ENCODE measurements at regions not wholly inside any gene's neighbourhood (a gene's known extent, or its start where the extent isn't known, plus 50 kb on each side); places are given as distances from the start of the nearest gene placed in this dataset.
A peak's percentile ranks its signal among the peaks of the same experiment; 100 is the strongest.

GRCh38 chr1:29383746-29384371 is 147.5 kb downstream of the PTPRU start:
- TF ChIP-seq SUZ12 (IDR thresholded peaks at IDR 0.05; ENCODE audit: extremely low read depth, insufficient read depth, insufficient read length): no peak
- TF ChIP-seq YY1 (IDR thresholded peaks at IDR 0.05; ENCODE audit: insufficient read depth, insufficient read length): no peak
- TF ChIP-seq ZNF274 (IDR thresholded peaks at IDR 0.05; ENCODE audit: low read depth, low read length): no peak
- H3K9me3 ChIP-seq (ENCODE audit: insufficient read depth, low read length): peaks cover 20% of the 10 kb centered on the region
- no peaks in the 10 kb centered on the region for H3K36me3 ChIP-seq (ENCODE audit: insufficient read depth, insufficient read length, low read length)
- no peak overlapping the region for H3K9ac ChIP-seq (ENCODE audit: insufficient read length, low read depth)
- DNase-seq (ENCODE audit: low read depth, low spot score): peak; percentile 20
- no peaks in the 10 kb centered on the region for H3K27me3 ChIP-seq (ENCODE audit: insufficient read depth, insufficient read length)
- H3K4me3 ChIP-seq (ENCODE audit: insufficient read length, low read depth): no peak overlapping the region
- peaks cover 6% of the 10 kb centered on the region for H3K4me1 ChIP-seq (ENCODE audit: insufficient read depth, insufficient read length)

- no peak for DNase-seq (ENCODE audit: low read depth, low spot score)
- Histone ChIP-seq H3K36me3 (ENCODE audit: insufficient read depth, insufficient read length, low read length) (no peaks in the 10 kb centered on the region), H3K4me1 (ENCODE audit: insufficient read depth, insufficient read length) (peaks cover 6% of the 10 kb centered on the region), H3K9me3 (ENCODE audit: insufficient read depth, low read length) (peaks cover 28% of the 10 kb centered on the region), H3K4me3 (ENCODE audit: insufficient read length, low read depth) (no peak overlapping the region), H3K27me3 (ENCODE audit: insufficient read depth, insufficient read length) (no peaks in the 10 kb centered on the region), H3K9ac (ENCODE audit: insufficient read length, low read depth) (no peak overlapping the region)
- no peak for TF ChIP-seq YY1 (IDR thresholded peaks at IDR 0.05; ENCODE audit: insufficient read depth, insufficient read length)
- no peak for TF ChIP-seq ZNF274 (IDR thresholded peaks at IDR 0.05; ENCODE audit: low read depth, low read length)
- no peak for TF ChIP-seq SUZ12 (IDR thresholded peaks at IDR 0.05; ENCODE audit: extremely low read depth, insufficient read depth, insufficient read length)
Observed at GRCh38 chr1:29382851-29383745, 146.8 kb downstream of the PTPRU start.

- TF ChIP-seq YY1 (IDR thresholded peaks at IDR 0.05; ENCODE audit: insufficient read depth, insufficient read length): no peak
- TF ChIP-seq SUZ12 (IDR thresholded peaks at IDR 0.05; ENCODE audit: extremely low read depth, insufficient read depth, insufficient read length): no peak
- no peak for TF ChIP-seq ZNF274 (IDR thresholded peaks at IDR 0.05; ENCODE audit: low read depth, low read length)
- Histone ChIP-seq H3K9me3 (ENCODE audit: insufficient read depth, low read length) (peaks cover 45% of the 10 kb centered on the region), H3K4me1 (ENCODE audit: insufficient read depth, insufficient read length) (peaks cover 6% of the 10 kb centered on the region), H3K9ac (ENCODE audit: insufficient read length, low read depth) (no peak overlapping the region), H3K4me3 (ENCODE audit: insufficient read length, low read depth) (no peak overlapping the region), H3K36me3 (ENCODE audit: insufficient read depth, insufficient read length, low read length) (no peaks in the 10 kb centered on the region), H3K27me3 (ENCODE audit: insufficient read depth, insufficient read length) (no peaks in the 10 kb centered on the region)
- no peak for DNase-seq (ENCODE audit: low read depth, low spot score)
Observed at GRCh38 chr1:29381426-29381825, 145.1 kb downstream of the PTPRU start.

- no peaks in the 10 kb centered on the region for H3K36me3 ChIP-seq (ENCODE audit: insufficient read depth, insufficient read length, low read length)
- TF ChIP-seq ZNF274 (IDR thresholded peaks at IDR 0.05; ENCODE audit: low read depth, low read length) (no peak), YY1 (IDR thresholded peaks at IDR 0.05; ENCODE audit: insufficient read depth, insufficient read length) (no peak), SUZ12 (IDR thresholded peaks at IDR 0.05; ENCODE audit: extremely low read depth, insufficient read depth, insufficient read length) (no peak)
- peaks cover 53% of the 10 kb centered on the region for H3K9me3 ChIP-seq (ENCODE audit: insufficient read depth, low read length)
- H3K27me3 ChIP-seq (ENCODE audit: insufficient read depth, insufficient read length): no peaks in the 10 kb centered on the region
- no peak overlapping the region for H3K9ac ChIP-seq (ENCODE audit: insufficient read length, low read depth)
- H3K4me1 ChIP-seq (ENCODE audit: insufficient read depth, insufficient read length): peaks cover 6% of the 10 kb centered on the region
- DNase-seq (ENCODE audit: low read depth, low spot score): no peak
- H3K4me3 ChIP-seq (ENCODE audit: insufficient read length, low read depth): no peak overlapping the region
Observed at GRCh38 chr1:29380532-29380931, 144.2 kb downstream of the PTPRU start.

GRCh38 chr1:29379443-29380073 is 143.2 kb downstream of the PTPRU start:
- peak; percentile 85 for DNase-seq (ENCODE audit: low read depth, low spot score)
- TF ChIP-seq SUZ12 (IDR thresholded peaks at IDR 0.05; ENCODE audit: extremely low read depth, insufficient read depth, insufficient read length) (no peak), ZNF274 (IDR thresholded peaks at IDR 0.05; ENCODE audit: low read depth, low read length) (no peak), YY1 (IDR thresholded peaks at IDR 0.05; ENCODE audit: insufficient read depth, insufficient read length) (no peak)
- peaks cover 63% of the 10 kb centered on the region for H3K9me3 ChIP-seq (ENCODE audit: insufficient read depth, low read length)
- peaks cover 6% of the 10 kb centered on the region for H3K4me1 ChIP-seq (ENCODE audit: insufficient read depth, insufficient read length)
- no peak overlapping the region for H3K9ac ChIP-seq (ENCODE audit: insufficient read length, low read depth)
- no peak overlapping the region for H3K4me3 ChIP-seq (ENCODE audit: insufficient read length, low read depth)
- H3K27me3 ChIP-seq (ENCODE audit: insufficient read depth, insufficient read length): no peaks in the 10 kb centered on the region
- no peaks in the 10 kb centered on the region for H3K36me3 ChIP-seq (ENCODE audit: insufficient read depth, insufficient read length, low read length)

All from NT2/D1 (cell line).